Bronchial epithelial cell (primary cell): ENCODE measurements at regions not wholly inside any gene's neighbourhood (a gene's known extent, or its start where the extent isn't known, plus 50 kb on each side); places are given as distances from the start of the nearest gene placed in this dataset.

Experiments
- DNase-seq: peaks from one replicate; pipeline ENCODE4 v3.0.0-alpha.2; 2010; ENCODE audit warnings: low read depth
- FAIRE-seq: peaks from 2 replicates; lab custom pipeline; 2011; peaks lifted over from hg19 to GRCh38; lab: Jason Lieb, UNC
- H3K27me3 ChIP-seq: 2 replicates; pipeline ENCODE4 v1.5.1; 2011; ENCODE audit warnings: low read length; ENCODE audit not compliant: control insufficient read depth, insufficient read depth
- H3K36me3 ChIP-seq: 2 replicates; pipeline ENCODE4 v1.5.1; 2011; ENCODE audit warnings: low read length; ENCODE audit not compliant: control insufficient read depth, insufficient read depth
- H3K4me3 ChIP-seq: 2 replicates; pipeline ENCODE4 v1.5.1; 2011; ENCODE audit warnings: mild to moderate bottlenecking, low read depth, low read length, control low read depth
- TF ChIP-seq, protein P1 (sequence below): IDR thresholded peaks from 2 replicates; pipeline ENCODE4 v1.5.1; 2011; ENCODE audit warnings: mild to moderate bottlenecking, moderate library complexity, low read length, control low read depth, inconsistent platforms; ENCODE audit not compliant: insufficient read depth, severe bottlenecking

DNA sequence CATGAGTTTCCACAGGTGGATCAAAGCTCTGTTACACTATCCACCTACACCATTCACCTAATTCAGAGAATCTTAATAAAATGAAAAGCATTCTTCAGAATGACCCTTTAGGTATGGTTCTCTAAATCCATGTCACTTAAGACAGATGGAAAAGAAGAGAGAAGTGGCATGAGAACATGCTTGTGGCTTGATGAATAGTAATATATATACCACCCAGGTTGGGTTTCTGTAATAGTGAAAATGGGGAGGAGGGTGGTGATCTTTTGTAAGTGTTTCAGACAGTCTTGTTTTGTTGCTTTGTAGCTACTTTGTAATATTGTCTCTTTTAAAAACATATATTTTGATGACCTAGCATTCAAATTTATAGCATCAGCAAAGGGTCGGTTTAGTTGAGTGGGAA, 469.8 kb downstream of the USP25 start:
- DNase-seq (no peak), FAIRE-seq (no peak)
- Histone ChIP-seq H3K27me3 (no peaks in the 10 kb centered on the region), H3K36me3 (no peaks in the 10 kb centered on the region), H3K4me3 (no peak overlapping the region)
- TF ChIP-seq, protein P1, sequence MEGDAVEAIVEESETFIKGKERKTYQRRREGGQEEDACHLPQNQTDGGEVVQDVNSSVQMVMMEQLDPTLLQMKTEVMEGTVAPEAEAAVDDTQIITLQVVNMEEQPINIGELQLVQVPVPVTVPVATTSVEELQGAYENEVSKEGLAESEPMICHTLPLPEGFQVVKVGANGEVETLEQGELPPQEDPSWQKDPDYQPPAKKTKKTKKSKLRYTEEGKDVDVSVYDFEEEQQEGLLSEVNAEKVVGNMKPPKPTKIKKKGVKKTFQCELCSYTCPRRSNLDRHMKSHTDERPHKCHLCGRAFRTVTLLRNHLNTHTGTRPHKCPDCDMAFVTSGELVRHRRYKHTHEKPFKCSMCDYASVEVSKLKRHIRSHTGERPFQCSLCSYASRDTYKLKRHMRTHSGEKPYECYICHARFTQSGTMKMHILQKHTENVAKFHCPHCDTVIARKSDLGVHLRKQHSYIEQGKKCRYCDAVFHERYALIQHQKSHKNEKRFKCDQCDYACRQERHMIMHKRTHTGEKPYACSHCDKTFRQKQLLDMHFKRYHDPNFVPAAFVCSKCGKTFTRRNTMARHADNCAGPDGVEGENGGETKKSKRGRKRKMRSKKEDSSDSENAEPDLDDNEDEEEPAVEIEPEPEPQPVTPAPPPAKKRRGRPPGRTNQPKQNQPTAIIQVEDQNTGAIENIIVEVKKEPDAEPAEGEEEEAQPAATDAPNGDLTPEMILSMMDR: no peak

DNA sequence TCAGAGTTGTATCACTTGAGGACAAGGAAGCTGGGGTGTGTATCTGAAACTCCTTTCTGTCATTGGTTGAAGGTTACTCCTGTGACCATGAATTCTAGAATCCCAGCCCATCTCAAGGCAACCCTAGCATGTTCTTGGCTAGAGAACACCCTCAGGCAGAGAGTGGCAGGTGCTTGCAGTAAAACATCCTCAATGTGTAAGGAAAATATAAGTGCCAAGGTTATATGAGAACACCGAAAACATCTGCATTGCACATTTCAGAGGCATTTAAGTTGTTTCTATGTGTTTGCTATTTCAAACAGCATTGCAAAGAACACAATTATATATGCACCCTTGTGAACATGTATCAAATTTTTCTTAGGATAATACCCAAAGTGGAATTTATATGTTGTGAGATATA, 471.9 kb downstream of the USP25 start:
- Histone ChIP-seq H3K4me3 (no peak overlapping the region), H3K36me3 (no peaks in the 10 kb centered on the region), H3K27me3 (no peaks in the 10 kb centered on the region)
- no peak for DNase-seq
- TF ChIP-seq, protein P1: no peak
- FAIRE-seq: no peak

DNA sequence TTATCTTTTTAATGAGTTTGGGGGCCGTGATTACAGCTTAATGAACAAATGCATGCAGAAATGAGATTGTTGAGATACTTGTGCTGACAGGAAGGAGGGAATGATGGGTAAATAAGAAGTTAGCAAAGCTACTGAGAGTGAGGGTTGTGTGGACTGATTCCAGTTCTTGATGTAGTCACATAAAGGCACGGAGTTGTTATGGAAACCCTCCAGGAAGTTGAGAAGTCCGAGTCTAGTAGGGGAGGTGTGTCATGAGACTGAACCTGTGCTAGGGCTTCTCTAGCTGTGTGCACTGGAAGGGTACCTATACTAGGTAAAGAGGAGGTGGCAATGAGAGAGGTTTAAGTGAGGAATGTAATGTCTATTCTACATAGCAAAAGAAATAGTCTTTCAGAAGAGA, 475.7 kb downstream of the USP25 start:
- no peaks in the 10 kb centered on the region for H3K27me3 ChIP-seq
- FAIRE-seq (peak; percentile 73), DNase-seq (peak; percentile 10)
- no peaks in the 10 kb centered on the region for H3K36me3 ChIP-seq
- TF ChIP-seq, protein P1: no peak
- no peak overlapping the region for H3K4me3 ChIP-seq

DNA sequence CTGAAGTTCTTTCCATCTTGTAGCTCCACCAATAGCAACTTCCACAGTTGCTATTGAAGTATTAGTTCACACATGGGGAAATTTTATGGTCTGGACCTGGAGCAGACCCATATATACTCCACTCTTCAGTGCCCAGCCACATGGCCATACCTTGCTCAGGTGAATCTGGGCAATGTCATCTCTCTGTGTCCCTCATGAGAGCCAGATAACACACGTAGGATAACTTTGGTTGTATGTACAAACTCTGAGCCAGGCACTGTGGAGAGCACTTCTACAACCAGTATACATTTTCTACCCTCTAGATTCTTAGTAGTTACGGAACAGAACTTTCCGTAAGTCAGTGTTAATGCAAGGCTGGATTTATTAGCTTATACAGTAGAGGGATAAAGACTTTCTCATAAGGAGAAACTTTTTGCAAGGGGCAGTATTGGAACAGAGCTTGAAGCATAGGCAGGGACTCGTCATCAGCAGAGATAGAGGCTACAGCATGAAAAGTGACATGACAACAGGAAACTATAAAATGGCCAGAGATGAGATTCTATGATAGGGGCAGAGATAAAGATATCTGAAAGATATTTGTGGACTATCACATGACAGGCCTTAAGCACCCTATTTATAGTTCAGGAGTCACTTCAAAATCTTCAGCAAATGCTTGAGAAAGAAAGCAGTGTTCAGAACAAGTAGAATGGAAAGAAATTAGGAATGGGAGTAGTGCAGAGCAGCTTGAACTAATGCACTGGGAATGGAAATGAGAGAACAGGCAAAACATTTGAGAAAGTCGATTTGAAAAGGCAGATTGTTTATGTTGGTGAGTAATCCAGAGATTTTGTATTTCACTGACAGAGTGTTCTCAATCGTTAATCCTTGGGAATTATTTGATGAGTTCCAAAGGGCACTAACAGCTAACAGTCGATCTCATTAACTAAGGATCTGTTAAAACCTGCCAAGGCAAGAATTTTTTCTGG, 481.8 kb downstream of the USP25 start:
- TF ChIP-seq, protein P1: no peak
- DNase-seq: peak; percentile 56

DNA sequence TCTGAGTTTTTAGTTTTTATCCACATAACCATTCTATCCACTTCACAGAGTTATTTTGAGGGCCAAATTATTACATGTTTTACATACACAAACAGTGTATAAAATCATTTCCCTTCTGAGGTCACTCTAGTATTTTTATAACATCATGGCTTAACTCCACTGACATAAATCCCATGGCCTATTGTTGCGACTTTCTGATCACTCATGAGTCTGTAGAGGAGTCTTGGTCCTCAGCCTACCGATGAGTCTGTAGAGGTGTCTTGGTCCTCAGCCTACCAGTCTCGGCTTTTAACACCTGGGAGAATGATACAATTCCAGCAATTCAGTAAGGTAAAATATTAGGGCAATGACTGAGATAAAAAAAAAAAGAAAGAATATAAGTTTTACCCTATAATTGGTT, 483.7 kb downstream of the USP25 start:
- H3K27me3 ChIP-seq: no peaks in the 10 kb centered on the region
- DNase-seq (no peak), FAIRE-seq (no peak)
- no peaks in the 10 kb centered on the region for H3K36me3 ChIP-seq
- H3K4me3 ChIP-seq: no peak overlapping the region
- TF ChIP-seq, protein P1: no peak

More for the DNA sequence above, 481.8 kb downstream of the USP25 start:
- no peaks in the 10 kb centered on the region for H3K27me3 ChIP-seq
- H3K36me3 ChIP-seq: no peaks in the 10 kb centered on the region
- FAIRE-seq: peak; percentile 18
- H3K4me3 ChIP-seq: no peak overlapping the region
